ENCODE measurements at regions not wholly inside any gene's neighbourhood (a gene's known extent, or its start where the extent isn't known, plus 50 kb on each side); places are given as distances from the start of the nearest gene placed in this dataset.

GRCh38 chr13:24613755-24614154 is 66.5 kb upstream of the ATP12A start:
- dilution Hi-C loops (cut with MboI; ENCODE audit: extremely low pct_ligation_motif_present, low sequenced_read_pairs), result no loop called here
- CTCF ChIA-PET, result no interaction called here

More at GRCh38 chr13:24613755-24614154, 66.5 kb upstream of the ATP12A start:
- no peak overlapping the region for H3K4me2 ChIP-seq (ENCODE audit: insufficient read depth, low read length)
- H3K9ac ChIP-seq (replicated peaks; ENCODE audit: extremely low read depth, insufficient read depth, low read length), result no peak overlapping the region
- H3K9me1 ChIP-seq (replicated peaks; ENCODE audit: control insufficient read depth, extremely low read depth, insufficient read depth, low read length), result no peaks in the 10 kb centered on the region
- H3K4me3 ChIP-seq (replicated peaks in 1 of 3; ENCODE audit: insufficient read depth in 1 of 3, low read depth in 1 of 3, low read length in 3 of 3), result no peak overlapping the region
- no peak for TF ChIP-seq CTCF (IDR thresholded peaks at IDR 0.05; ENCODE audit: extremely low read depth in 1 of 2, insufficient read depth in 1 of 2, low read depth in 1 of 2, low read length in 2 of 2)
- TF ChIP-seq FOS (IDR thresholded peaks at IDR 0.05; ENCODE audit: borderline replicate concordance, insufficient read depth, low read length), result no peak
- no peak for TF ChIP-seq MYC (IDR thresholded peaks at IDR 0.05; ENCODE audit: low read depth, low read length)
- TF ChIP-seq MAX (IDR thresholded peaks at IDR 0.05; ENCODE audit: insufficient read depth, insufficient read length), result no peak
- no peak for TF ChIP-seq POLR2AphosphoS5 (IDR thresholded peaks at IDR 0.05; ENCODE audit: insufficient read depth, low read depth, low read length)
- TF ChIP-seq JUN (IDR thresholded peaks at IDR 0.05; ENCODE audit: borderline replicate concordance, insufficient read depth, insufficient read length, low read depth), result no peak
- no peak for TF ChIP-seq EZH2 (IDR thresholded peaks at IDR 0.05; ENCODE audit: borderline replicate concordance, low read depth, low read length, severe bottlenecking)
- no TSS peak for BruUV-seq (replicated peaks)
- no peaks in the 10 kb centered on the region for H4K20me1 ChIP-seq (replicated peaks; ENCODE audit: control insufficient read depth, extremely low read depth, insufficient read depth, low read length)
- no peak overlapping the region for H3K27ac ChIP-seq (ENCODE audit: insufficient read depth, low read depth, low read length)
- no peaks in the 10 kb centered on the region for H3K36me3 ChIP-seq (ENCODE audit: control insufficient read depth in 2 of 2, extremely low read depth in 1 of 2, insufficient read depth in 2 of 2, low read length in 2 of 2)
- POLR2A ChIA-PET, result no interaction called here
- DNase-seq (ENCODE audit: low read depth, low spot score), result no peak
- no peaks in the 10 kb centered on the region for H3K27me3 ChIP-seq (ENCODE audit: control insufficient read depth in 2 of 2, insufficient read depth in 2 of 2, low read length in 2 of 2)
- no peak overlapping the region for H2AFZ ChIP-seq (ENCODE audit: low read depth, low read length)
- no peaks in the 10 kb centered on the region for H3K4me1 ChIP-seq (ENCODE audit: control insufficient read depth, extremely low read depth, insufficient read depth, low read length)
- no peaks in the 10 kb centered on the region for H3K79me2 ChIP-seq (ENCODE audit: control insufficient read depth, insufficient read depth, low read length)
- intact Hi-C loops (cut with micrococcal nuclease), result no loop called here
- no peak for FAIRE-seq
- H3K9me3 ChIP-seq (replicated peaks; ENCODE audit: control insufficient read depth, insufficient read depth, low read length), result no peaks in the 10 kb centered on the region

Measured in endothelial cell of umbilical vein (primary cell).